Testis (tissue), 2 donors: ENCODE measurements at regions not wholly inside any gene's neighbourhood (a gene's known extent, or its start where the extent isn't known, plus 50 kb on each side); places are given as distances from the start of the nearest gene placed in this dataset.

Experiments used
- DNase-seq: peaks from one replicate; pipeline ENCODE4 v3.0.0-alpha.2; 2019
- H3K27ac ChIP-seq, 2 donors: fragments of 200-600 bp; sonication (generic); one replicate each; pipeline ENCODE4 v1.5.1; 2019
- H3K27me3 ChIP-seq: fragments of 200-600 bp; sonication (generic); one replicate; pipeline ENCODE4 v1.5.1; 2019
- H3K36me3 ChIP-seq: fragments of 200-600 bp; sonication (generic); one replicate; pipeline ENCODE4 v1.5.1; 2017; ENCODE audit warnings: low read depth; ENCODE audit errors: missing control alignments
- H3K4me1 ChIP-seq: fragments of 200-600 bp; sonication (generic); one replicate; pipeline ENCODE4 v1.5.1; 2019
- H3K4me3 ChIP-seq, 2 donors: fragments of 200-600 bp; sonication (generic); one replicate each; pipeline ENCODE4 v1.5.1; 2017 to 2019
- H3K9me3 ChIP-seq: fragments of 200-600 bp; sonication (generic); one replicate; pipeline ENCODE4 v1.5.1; 2017
- CTCF ChIP-seq, 3 experiments: fragments of 450-650 bp in 2 of 3; fragments of 200-600 bp in 1 of 3; sonication (generic) in 1 of 3; IDR thresholded peaks; one replicate each; pipeline ENCODE4 v1.5.1; 2016 to 2019; ENCODE audit warnings: antibody characterized with exemption in 3 of 3, mild to moderate bottlenecking in 2 of 3, moderate library complexity in 1 of 3
- POLR2A ChIP-seq: fragments of 450-650 bp; IDR thresholded peaks from one replicate; pipeline ENCODE4 v1.6.1; 2017; ENCODE audit warnings: antibody characterized with exemption, mild to moderate bottlenecking, moderate library complexity
- WGBS, 2 donors: methylation state at CpG; one replicate each; pipeline ENCODE4 v1.1.5; 2018; 5-methylcytosine and 5-hydroxymethylcytosine counted together
- intact Hi-C: fragments of 100-400 bp; cut with DNase I; formaldehyde crosslinking; loops from one replicate; pipeline ENCODE4 v1.15.1; 2023; ENCODE audit warnings: low total_unique reads

GRCh38 chr10:128451879-128452278 lies 325.7 kb upstream of the MKI67 start:
- TF ChIP-seq POLR2A = no peak
- no peak for TF ChIP-seq CTCF (IDR thresholded peaks at IDR 0.05)
- no peaks in the 10 kb centered on the region for H3K9me3 ChIP-seq
- no peaks in the 10 kb centered on the region for H3K4me1 ChIP-seq
- H3K27me3 ChIP-seq = no peaks in the 10 kb centered on the region
- intact Hi-C loops = no loop called here
- no peak for DNase-seq
- no peak overlapping the region for H3K27ac ChIP-seq
- 90 to 96% methylated on average over 3 of the region's 3 CpGs for WGBS, 2 donors
- no peaks in the 10 kb centered on the region for H3K36me3 ChIP-seq
- H3K4me3 ChIP-seq = no peak overlapping the region

GRCh38 chr10:128456271-128456670 lies 330.0 kb upstream of the MKI67 start:
- Histone ChIP-seq H3K4me3 (no peak overlapping the region), H3K27me3 (no peaks in the 10 kb centered on the region), H3K27ac (no peak overlapping the region), H3K9me3 (no peaks in the 10 kb centered on the region), H3K4me1 (no peaks in the 10 kb centered on the region), H3K36me3 (no peaks in the 10 kb centered on the region)
- WGBS, 2 donors = 80 to 93% methylated on average over 6 to 7 of the region's 7 CpGs
- DNase-seq = no peak
- intact Hi-C loops = no loop called here
- TF ChIP-seq POLR2A (no peak), CTCF (IDR thresholded peaks at IDR 0.05) (no peak)

GRCh38 chr10:128457136-128457535 lies 330.9 kb upstream of the MKI67 start:
- WGBS, 2 donors = 76 to 81% methylated on average over 6 to 10 of the region's 10 CpGs
- H3K4me1 ChIP-seq = no peaks in the 10 kb centered on the region
- H3K9me3 ChIP-seq = no peaks in the 10 kb centered on the region
- no peaks in the 10 kb centered on the region for H3K27me3 ChIP-seq
- no peak for DNase-seq
- no peak overlapping the region for H3K27ac ChIP-seq
- no peak for TF ChIP-seq POLR2A
- TF ChIP-seq CTCF (IDR thresholded peaks at IDR 0.05) = no peak
- intact Hi-C loops = no loop called here
- H3K4me3 ChIP-seq = no peak overlapping the region
- no peaks in the 10 kb centered on the region for H3K36me3 ChIP-seq

- Histone ChIP-seq H3K9me3 (no peaks in the 10 kb centered on the region), H3K4me1 (no peaks in the 10 kb centered on the region), H3K4me3 (no peak overlapping the region), H3K27me3 (no peaks in the 10 kb centered on the region), H3K36me3 (no peaks in the 10 kb centered on the region), H3K27ac (no peak overlapping the region)
- TF ChIP-seq CTCF (IDR thresholded peaks at IDR 0.05) (no peak), POLR2A (no peak)
- no peak for DNase-seq
- WGBS, 2 donors = 60 to 77% methylated on average over 1 to 6 of the region's 6 CpGs
- intact Hi-C loops = no loop called here
Measured at GRCh38 chr10:128461991-128462390, 335.8 kb upstream of the MKI67 start.

- Histone ChIP-seq H3K9me3 (no peaks in the 10 kb centered on the region), H3K27ac (no peak overlapping the region), H3K4me1 (no peaks in the 10 kb centered on the region), H3K36me3 (no peaks in the 10 kb centered on the region), H3K4me3 (no peak overlapping the region), H3K27me3 (no peaks in the 10 kb centered on the region)
- WGBS, 2 donors = 62 to 72% methylated on average over 7 of the region's 7 CpGs
- no peak for DNase-seq
- intact Hi-C loops = no loop called here
- TF ChIP-seq CTCF (IDR thresholded peaks at IDR 0.05) (no peak), POLR2A (no peak)
Measured at GRCh38 chr10:128462844-128463243, 336.6 kb upstream of the MKI67 start.
